ENCODE measurements at regions not wholly inside any gene's neighbourhood (a gene's known extent, or its start where the extent isn't known, plus 50 kb on each side); places are given as distances from the start of the nearest gene placed in this dataset.
"Not testable (repeated sequence)": the region's sequence is repeated elsewhere in the genome, so short reads cannot be mapped to it uniquely, and the experiment has no call there.

DNA sequence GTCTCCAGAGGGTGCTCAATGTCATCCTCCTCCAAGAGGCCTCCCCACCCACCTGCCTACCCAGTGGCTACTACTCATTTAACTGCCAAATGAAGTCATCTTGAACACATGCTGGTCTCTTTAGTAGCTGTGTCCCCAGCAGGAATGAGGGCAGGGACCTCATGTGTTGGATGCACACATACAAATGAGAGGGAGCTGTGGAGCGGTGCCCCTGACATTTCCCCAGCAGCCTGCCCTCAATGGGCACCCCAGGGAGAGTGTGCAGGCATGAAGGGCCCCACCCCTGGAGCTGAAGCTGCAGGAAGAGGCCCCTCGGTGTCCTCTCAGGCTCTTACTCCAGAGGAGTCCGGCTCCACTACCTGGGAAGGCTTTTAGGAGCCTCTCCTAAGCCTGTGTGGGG lies 1322.7 kb downstream of the UQCRFS1 start:
- DNase-seq, result no peak

DNA sequence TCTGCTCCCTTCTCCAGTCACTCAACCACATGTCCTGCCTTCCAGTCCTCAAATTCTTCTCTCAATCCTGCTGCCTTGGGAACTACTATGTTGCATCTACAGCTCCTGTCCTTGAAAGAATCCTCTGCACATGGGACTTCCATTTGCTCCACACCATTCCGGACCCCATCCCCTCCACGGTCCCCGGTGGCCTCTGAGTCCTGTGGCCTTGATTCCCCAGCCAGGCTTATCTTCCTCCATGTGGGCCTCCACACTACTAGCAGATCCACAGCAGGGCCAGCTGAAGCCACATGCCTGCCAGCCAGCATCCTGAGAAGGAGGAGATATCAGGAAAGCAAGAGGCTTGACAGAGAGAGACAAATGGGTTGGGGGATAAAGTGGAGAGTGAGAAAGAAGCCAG lies 1323.8 kb downstream of the UQCRFS1 start:
- no peak for DNase-seq

DNA sequence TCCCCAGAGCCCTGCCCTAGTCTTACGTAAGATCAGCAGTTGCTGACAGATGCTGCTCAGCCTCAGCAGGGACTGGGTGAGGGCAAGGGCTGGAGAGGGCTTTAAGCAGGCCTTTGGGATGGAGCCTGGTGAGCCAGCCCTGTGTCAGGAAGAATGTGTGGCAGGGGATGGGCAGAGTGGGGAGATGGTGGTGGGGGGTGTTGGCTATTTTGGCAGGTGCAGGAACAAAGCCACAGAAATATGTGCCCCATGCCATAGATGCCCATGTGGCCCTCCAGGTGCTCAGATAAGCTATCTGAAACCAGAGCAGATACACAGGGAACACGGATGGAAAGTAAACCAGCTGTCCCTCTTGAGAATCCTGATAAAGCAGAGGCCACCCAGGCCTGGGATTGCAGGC lies 1325.0 kb downstream of the UQCRFS1 start:
- no peak for DNase-seq

DNA sequence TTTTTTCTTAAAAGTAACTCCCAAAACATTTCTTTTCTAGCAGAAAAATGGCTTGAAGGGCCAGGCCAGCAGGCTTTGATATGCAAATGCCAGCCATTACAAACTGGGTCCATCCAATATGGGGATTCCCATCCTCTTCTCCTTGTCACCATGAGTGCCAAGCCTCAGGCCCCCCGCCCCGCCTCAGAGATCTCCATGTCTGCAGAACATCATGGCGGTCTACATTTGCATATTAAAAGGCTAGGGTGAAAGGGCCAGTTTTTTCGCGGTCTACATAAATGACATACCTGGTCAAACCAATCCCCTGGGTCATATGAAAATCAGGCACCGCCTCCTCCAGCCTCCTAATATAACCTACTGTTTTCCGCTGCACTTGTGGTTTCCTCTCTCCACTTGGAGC lies 1327.6 kb downstream of the UQCRFS1 start:
- no peak for DNase-seq

DNA sequence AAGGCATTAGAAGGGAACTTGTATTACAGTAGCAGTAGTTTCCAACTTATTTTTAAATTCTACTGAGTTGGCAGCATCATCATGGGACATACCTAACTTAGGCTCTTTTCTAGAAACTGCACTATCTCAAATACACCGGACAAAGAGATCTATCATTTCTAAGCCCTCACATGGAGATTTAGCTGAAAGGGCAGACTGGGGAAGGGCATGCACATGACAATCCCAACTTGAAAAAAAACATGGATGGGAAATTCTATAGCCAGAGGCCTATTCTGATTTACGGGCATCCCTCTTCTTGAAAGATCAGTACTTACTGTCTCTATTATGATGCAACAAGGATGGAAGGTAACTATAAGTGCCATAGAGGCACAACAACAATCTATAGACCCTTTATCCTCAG lies 1328.6 kb downstream of the UQCRFS1 start:
- no peak for DNase-seq

DNA sequence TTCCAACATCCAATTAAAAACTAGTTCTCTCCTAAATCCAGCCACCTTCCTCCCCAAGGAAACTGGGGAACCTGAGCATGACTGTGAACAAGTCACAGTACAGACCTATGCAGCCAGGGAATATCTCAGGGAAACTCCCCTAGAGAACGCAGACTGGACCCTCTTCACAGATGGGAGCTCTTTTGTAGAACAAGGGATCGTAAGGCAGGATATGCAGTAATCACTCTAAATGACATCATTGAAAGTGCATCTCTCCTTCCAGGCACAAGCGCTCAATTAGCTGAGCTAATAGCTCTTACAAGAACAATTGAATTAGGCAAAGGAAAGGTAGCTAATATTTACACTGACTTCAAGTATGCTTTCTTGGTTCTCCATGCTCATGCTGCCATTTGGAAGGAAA lies 1331.7 kb downstream of the UQCRFS1 start:
- no peak for DNase-seq

DNA sequence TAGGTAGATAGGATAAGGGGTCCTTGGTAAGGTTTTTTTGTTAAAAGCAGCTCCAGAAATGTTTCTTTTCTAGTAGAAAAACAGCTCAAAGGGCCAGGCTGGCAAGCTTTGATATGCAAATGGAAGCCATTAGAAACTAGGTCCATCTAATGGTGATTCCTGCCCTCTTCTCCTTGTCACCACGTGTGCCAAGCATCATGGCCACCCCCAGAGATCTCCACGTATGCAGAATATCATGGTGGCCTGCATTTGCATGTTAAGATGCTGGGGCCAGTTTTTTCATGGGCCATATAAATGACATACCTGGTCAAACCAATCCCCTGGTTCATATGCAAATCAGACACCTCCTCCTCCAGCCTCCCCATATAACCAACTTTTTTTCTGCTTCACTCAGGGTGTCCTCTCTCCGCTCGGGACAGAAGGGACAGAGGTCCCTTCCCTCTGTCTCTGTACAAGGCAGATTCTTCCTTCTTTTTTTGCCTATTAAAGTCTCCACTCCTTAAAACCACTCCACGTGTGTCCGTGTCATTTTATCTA lies 1335.9 kb downstream of the UQCRFS1 start:
- no peak for DNase-seq

DNA sequence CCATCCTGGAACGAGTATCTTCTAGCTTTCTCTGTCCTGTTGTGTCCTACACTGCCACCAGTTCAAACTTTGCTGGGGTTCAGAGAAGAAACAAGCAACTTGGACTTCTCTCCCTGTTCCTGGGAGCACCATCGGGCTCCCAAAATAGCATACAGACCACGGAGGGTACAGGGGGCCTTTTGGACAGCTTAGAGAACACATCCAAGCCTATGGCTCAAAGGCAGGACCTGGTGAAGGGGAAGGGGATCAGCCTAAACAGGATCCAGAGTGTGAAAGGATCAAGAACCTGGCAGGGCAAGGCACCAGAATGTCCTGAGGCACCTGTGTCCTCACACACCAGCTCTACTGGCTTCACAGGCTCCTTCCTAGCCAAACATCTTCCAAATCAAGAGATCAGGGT lies 1336.5 kb downstream of the UQCRFS1 start:
- DNase-seq, result no peak

DNA sequence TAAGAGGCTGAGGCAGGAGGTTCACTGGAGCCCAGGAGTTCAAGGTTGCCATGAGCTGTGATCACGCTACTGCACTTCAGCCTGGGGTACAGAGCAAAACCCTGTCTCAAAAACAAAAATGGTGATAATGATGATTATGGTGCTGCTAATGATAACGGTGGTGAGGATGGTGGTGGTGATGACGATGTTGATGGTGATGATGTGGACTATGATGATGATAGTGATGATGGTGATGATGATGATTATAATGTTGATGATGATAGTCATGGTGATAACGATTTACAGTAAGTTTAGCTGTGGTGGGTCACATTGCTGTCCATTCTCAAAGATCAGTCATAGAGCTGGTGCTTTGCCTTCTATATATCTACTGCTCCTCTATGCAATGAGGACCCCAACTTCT lies 1340.6 kb downstream of the UQCRFS1 start:
- no peak for DNase-seq

DNA sequence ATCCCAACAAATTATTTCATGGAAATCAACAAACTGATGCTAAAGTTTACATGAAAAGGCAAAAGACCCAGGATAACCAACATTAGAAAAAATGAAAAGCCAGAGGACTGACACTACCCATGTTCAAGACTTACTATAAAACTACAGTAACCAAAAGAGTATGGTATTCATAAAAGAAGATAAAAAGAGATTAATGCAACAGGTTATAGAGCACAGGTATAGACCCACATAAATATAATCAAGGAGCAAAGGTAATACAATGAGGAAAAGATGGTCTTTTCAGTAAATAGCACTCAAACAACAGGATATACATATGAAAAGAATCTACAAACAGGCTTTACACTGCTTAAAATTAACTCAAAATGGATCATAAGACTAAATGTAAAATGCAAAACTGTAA lies 1342.7 kb downstream of the UQCRFS1 start:
- no peak for DNase-seq

DNA sequence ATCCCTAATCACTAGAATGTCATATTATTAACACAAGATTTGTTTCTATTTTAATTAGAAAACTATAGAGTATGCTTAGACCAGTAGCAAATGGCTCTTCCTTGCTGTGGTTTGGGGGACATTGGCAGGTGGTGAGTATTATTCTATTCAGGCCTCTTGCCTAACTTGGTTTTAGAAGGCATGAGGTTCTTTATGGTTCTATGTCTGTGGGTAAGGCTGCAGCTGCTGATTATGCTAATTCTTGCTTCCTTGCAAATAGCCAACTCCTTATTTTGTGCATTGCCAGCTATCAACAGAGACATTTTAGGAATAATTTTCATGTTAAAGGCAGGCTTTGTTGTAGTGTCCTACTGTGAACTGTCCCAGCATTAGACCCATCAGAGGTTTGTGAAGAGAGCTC lies 1344.9 kb downstream of the UQCRFS1 start:
- DNase-seq, result no peak

DNA sequence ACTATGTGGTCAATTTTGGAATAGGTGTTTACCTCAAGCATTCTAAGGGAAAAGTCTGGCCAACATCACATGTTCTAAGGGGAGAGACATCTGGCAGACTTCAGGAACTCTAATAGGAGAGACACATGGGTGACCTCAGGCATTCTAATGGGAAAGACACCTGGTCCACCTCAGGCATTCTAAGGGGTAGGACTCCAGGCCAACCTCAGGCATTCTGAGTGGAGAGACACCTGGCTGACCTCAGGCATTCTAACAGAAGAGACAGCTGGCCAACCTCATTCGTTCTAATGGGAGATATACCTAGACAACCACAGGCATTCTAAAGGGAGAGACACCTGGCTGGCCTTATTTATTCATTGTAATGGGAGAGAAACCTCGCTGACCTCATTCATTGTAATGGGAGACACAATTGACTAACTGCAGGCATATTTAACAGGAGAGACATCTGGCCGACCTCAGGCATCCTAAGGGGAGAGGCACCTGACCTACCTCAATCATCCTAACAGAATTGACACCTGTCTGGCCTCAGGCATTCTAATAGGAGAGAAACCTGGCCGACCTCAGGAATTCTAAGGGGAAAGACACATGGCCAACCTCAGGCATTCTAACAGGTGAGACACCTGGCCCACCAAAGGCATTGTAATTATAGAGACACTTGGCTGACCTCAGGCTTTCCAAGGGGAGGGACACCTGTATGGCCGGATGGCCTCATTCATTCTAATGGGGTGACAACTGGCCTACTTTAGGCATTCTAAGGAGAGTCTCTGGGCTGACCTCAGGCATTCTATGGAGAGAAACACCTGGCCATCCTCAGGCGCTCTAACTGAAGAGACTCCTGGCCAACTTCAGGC lies 1346.8 kb downstream of the UQCRFS1 start:
- no peak for DNase-seq

DNA sequence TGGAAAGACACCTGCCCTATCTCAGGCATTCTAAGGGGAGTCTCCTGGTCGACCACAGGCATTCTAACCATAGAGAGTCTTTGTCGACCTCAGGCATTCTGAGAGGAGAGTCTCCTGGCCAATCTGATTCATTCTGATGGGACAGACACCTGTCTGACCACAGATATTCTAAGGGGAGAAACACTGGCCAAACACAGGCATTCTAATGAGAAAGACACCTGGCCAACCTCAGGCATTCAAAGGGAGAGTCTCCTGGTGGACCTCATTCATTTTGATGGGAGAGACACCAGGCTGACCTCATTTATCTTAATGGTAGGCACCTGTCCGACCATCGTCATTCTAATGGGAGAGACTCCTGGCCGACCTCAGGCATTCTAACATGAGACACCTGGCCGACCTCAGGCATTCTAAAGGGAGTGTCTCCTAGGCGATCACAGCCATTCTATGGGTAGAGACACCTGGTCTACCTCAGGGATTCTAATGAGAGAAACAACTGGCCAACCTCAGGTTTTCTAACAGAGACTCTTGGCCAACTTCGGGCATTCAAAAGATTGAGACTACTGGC lies 1351.5 kb downstream of the UQCRFS1 start:
- no peak for DNase-seq

DNA sequence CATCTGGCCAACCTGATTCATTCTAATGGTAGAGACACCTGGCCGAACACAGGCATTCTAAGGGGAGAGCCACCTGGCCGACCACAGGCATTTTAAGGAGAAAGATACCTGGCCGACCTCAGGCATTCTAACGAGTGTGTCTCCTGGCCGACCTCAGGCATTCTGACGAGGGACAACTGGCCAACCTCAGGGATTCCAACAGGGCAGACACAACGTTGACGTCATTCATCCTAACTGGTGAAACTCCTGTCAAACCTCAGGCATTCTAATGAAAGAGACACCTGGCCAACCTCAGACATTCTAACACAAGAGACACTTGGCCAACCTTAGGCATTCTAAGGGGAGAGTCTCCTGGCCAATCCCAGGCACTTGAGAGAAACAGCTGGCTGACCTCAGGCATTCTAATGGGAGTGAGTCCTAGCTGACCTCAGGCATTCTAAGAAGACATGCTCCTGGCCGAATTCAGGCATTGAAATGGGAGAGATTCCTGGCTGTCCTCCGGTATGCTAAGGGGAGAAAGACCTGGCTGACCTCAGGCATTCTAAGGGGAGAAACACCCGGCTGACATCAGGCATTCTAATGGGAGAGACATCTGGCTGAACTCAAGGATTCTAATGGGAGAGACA lies 1352.5 kb downstream of the UQCRFS1 start:
- no peak for DNase-seq

DNA sequence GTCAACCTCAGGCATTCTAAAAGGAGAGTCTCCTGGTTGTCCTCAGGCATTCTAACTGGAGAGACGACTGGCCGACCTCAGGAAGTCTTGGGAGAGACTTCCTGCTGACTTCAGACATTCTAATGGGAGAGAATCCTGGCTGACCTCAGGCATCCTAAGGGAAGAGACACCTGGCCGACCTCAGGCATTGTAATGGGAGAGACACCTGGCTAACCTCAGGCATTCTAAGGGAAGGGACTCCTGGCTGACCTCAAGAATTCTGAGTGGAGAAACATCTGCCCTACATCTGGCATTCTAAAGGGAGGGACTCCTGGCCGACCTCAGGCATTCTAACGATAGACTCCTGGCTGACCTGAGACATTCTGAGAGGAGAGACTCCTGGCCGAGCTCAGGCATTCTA lies 1353.3 kb downstream of the UQCRFS1 start:
- no peak for DNase-seq

DNA sequence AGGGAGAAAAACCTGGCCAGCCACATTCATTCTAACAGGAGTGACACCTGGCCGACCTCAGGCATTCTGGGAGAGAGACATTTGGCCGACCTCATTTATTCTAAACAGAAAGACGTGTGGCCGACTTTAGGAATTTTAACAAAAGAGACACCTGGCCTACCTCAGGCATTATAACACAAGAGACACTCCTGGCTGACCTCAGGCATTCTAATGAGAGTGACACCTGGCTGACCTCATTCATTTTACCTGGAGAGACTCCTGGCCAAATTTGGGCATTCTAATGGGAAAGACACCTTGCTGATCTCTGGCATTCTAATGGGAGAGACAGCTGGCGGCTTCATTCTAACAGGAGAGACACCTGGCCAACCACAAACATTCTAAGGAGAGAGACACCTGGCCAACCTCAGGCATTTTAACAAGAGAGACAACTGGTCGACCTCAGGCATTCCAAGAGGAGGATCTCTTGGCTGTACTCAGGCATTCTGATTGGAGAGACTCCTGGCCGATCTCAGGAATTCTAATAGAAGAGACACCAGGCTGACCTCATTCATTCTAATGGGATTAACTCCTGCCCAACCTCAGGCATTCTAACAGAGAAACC lies 1353.9 kb downstream of the UQCRFS1 start:
- no peak for DNase-seq

DNA sequence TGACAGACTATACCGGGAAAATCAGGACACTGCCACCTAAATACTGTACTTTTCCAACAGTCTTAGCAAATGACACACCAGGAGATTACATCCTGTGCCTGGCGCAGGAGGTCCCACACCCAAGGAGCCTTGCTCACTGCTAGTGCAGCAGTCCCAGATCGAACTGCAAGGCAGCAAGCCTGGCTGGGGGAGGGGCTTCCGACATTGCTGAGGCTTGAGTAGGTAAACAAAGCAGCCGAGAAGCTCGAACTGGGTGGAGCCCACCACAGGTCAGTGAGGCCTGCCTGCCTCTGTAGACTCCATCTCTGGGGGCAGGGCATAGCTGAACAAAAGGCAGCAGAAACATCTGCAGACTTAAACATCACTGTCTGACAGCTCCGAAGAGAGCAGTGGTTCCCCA lies 1360.0 kb downstream of the UQCRFS1 start:
- not testable (repeated sequence) for DNase-seq

DNA sequence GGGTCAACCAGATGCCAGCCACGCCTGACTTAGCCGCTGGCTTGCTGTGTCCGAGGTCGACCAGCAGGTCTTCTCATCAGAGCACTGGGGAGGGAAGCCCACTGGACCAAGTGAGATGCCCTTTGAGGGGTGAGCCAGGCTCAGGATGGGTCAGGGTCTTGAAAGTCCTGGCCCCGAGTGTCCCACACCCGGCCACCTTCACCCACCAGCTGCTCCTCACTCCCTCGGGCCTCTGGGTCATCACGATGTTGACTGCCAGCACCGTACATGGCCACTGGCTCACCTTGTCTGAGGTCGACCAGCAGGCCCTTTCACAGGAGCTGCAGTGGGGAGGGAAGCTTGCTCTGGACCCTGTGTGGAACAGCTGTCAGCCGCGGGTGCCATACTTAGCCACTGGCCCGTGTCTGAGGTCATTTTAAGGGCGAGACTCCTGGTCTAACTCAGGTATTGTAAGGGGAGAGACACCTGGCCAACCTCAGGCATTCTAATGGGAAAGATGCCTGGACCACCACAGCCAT lies 1361.3 kb downstream of the UQCRFS1 start:
- no peak for DNase-seq

DNA sequence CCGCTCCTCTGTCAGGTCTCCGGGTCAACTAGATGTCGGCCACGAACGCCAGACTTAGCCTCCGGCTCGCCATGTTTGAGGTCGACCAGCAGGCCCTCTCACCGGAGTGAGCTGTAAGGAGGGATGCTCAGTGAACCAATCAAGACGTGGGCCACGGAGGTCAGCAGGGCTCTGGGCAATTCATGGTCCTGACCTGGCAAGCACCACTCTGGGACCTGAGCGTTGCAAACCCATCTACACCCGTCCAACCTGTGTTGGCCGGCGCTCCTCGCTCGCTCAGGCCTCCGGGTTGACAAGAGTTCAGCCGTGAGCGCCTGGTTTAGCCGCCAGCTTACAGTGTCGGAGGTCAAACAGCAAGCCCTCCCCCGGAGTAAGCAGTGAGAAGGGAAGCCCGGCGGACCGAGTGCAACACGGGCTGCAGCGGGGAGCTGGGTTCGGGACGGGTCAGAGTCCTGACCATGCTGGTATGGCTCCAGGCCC lies 1361.9 kb downstream of the UQCRFS1 start:
- no peak for DNase-seq

DNA sequence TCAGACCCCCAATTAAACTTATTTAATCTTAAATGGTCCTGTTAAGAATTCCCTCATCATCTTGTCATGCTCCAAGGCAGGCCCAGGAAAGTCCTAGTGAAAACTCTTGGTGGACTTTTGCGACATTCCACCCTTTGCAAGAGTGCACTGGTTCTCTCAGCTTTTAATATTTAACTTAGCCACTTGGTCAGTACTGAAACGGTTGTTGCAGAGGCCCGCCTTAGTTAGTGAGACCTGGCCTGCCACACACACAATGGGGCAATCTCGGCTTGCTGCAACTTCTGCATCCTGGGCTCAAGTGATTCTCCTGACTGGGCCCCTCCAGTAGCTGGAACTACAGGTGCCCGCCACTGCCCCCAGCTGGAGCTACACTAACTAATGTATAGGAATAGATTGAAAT lies 1366.0 kb downstream of the UQCRFS1 start:
- DNase-seq, result no peak

DNA sequence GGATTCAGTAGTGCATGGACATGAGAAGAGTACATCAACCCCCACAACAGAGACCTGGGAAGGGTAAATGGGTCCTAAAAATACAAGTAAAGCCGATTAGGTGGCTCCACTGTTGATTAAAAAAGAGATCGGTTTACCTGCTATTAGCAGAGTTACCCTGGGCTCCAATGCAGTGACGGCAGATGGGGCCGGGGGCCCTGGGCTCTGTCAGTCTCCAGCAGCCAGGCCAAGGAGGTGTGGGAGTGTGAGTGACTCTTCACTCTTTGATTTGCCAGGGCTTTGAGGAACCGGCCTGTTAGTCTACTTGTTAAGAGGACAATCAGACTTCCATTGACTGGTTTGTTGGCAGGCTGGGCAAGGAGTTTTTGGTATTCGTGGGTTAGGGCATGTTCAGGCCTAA lies 1368.7 kb downstream of the UQCRFS1 start:
- no peak for DNase-seq

DNA sequence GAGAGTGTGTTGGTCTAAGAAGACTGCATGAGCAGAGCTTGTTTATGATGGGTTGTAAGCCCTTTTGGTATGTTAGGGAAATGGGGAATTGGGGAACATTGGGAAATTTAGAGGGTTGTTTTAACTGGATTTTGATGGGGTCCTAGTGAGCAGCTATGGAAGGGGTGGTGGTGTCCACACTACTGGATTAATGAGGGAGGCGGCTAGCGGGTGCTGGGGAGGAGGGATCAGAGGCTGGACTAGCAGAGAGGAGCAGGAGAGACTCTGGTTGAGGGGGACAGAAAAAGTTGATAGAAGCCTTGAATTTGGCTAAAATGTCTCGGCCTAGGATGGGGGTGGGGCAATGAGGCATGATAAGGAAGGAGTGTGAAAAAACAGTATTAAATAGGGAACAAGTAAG lies 1369.1 kb downstream of the UQCRFS1 start:
- DNase-seq, result no peak

DNA sequence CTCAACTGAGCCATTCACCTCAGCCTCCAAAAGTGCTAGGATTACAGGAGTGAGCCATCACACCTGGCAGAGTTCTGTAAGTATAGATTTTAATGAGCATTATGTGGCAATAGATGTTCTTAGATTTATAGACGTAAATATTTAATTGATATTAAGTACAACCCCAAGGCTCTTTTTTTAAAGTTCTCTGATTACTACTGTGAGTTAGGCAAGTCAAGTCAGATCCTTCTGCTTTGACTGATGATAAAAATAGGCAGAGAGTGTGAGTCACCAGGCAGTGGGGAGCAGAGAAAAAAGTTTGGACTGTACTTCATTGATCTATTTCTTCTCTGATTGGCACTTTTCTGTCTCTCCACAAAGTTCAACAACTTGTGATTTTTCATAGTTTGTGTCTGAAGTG lies 1379.9 kb downstream of the UQCRFS1 start:
- DNase-seq, result no peak
